OCI-LY7 (cell line): ENCODE measurements at regions not wholly inside any gene's neighbourhood (a gene's known extent, or its start where the extent isn't known, plus 50 kb on each side); places are given as distances from the start of the nearest gene placed in this dataset.

ENCODE experiments used
- CTCF ChIP-seq: fragments of 200-600 bp; sonication (generic); conservative IDR thresholded peaks from 2 replicates; pipeline ENCODE4 v1.5.1; 2014; ENCODE audit warnings: mild to moderate bottlenecking, antibody characterized with exemption, low read length, moderate library complexity, mixed read lengths
- EZH2phosphoT487 ChIP-seq: fragments of 200-600 bp; sonication (generic); IDR thresholded peaks from 2 replicates; pipeline ENCODE4 v1.6.1; 2018; ENCODE audit warnings: low read depth, borderline replicate concordance, mild to moderate bottlenecking, mixed run types, antibody characterized with exemption, low read length, moderate library complexity, mixed read lengths

GRCh38 chr6:51554029-51554428 lies 533.4 kb downstream of the PKHD1 start:
- TF ChIP-seq CTCF (no peak), EZH2phosphoT487 (no peak)
